ENCODE measurements at regions not wholly inside any gene's neighbourhood (a gene's known extent, or its start where the extent isn't known, plus 50 kb on each side); places are given as distances from the start of the nearest gene placed in this dataset.

DNA sequence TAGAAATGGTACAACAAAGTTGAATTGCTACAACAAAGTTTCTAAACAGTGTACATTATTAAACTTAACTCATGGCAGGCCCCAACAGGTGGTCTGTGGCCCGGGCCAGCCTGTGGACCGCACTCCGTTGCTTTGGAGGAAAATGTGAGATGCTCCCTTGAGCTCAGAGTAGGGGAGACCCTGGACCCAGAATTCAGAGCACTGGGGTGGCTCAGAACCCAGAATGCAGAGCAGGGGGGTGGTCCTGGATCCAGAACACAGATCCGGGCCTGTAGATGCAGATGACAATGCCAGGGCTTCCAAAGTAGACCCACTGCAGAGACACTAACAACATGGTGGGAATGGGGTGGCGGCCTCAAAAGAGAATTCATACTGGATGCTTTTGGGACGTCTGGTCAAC, 311.0 kb downstream of the NDUFA10 start:
- DNase-seq (ENCODE audit: low read depth), result no peak

DNA sequence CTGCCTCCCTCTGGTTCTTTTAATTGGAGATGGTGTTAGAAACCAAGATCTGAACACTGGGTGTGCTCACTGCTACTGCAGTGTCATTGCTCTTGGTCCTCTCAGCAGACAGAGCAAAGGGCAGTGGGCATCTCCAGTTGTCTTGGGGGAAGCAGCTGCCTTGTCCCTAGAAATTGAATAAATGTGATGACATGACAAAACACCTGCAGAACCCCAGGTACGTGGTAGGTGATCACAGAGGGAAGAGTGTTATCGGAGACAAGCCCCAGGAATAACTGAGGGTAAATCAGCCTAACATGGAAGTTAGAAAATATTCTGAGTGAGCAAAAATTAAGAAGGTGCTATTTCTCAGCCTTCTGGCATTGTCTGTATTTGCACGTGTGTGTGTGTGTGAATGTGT, 311.9 kb upstream of the HDAC4 start:
- DNase-seq (ENCODE audit: low read depth), result no peak

DNA sequence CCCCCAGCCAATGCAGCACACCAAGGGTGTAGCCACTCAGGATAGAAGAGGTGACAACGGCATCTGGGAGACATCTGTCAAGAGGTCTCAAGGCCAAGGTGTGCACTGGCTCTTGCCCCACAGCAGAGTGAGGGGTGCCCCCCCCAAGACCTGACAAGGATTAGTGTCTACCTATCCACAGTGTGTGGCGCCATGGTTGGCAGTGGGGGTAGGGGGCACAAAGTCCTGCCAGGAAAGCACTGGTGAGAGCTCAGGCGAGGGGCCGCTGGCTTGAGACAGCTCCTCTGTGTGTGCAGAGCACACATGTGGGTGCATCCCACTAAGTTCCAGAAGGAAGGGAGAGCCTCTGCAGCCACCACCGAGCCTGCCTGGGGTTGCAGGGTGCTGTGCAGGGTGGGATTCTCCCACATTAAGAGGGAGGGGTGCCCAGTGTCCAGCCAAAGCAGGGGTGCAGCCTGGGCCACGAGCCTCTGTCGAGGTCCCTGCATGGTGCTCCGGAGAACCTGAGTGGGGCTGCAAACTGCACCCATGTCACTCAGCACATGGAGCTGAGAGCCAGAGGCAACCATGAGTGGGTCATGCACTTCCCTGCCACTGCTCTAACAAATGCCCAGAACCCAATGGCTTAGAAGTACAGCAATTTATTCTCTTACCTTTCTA, 311.2 kb upstream of the HDAC4 start:
- no peak for DNase-seq (ENCODE audit: low read depth)

DNA sequence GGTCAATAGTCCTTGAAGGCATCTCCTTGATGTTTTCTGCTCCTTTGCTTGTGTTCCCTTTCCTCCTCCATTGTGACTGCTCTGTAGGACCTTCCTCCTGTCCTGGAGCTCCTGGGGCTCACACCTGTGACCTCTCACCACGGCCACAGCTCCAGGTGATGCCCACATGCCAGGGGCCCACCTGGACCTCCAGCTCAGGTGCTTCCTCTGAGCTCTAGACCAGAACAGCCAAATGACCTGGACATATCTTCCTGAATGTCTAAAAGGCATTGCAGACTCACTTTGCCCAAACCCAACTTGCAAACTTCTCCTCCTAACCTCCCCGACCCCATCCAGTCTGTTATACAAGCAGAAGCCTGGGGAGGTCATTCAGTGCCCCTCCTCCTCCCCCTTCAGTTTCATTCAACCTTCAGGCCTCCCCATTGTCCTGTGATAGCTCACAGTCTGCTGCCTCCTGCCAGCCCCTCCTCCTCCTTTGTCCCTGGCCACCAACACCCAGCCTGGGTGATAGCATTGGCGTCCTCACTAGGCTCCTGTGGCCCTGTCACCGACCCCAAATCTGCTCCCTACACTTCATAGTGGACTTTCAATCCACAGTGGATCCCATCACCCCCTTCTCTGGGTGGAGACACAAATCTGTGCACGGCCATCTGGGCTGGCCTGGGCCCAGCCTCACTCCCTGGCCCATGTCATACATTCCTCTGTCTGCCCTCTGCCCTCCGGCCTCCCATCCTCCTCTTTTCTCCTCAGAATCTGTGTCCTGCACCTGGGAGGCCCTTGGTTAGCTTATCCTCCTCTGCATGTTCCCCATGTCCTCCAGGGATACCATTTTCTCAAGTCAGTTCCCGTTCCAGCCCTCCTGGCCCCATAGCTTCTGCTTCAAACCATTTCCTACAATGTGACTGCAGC, 310.4 kb upstream of the HDAC4 start:
- DNase-seq (ENCODE audit: low read depth), result no peak

DNA sequence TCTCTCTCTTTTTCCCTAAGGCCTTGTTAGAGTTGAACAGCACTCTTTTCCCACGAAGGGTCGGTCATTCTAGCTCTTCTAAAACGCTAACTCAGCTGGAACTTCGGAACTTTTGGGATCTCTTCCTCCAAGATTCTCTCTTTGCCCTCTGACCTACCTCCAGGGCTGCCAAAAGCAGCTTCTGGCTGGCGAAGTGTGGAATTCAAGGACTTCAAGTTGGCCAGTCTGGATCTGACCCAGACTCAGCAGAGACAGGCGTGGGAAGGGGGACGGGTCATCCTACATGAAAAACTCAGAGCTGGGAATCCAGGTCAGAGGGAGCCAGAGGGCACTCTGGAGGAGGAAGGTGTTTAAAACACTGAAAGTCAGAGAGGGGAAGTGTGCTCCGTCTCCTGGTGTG, 305.5 kb upstream of the HDAC4 start:
- no peak for DNase-seq (ENCODE audit: low read depth)

DNA sequence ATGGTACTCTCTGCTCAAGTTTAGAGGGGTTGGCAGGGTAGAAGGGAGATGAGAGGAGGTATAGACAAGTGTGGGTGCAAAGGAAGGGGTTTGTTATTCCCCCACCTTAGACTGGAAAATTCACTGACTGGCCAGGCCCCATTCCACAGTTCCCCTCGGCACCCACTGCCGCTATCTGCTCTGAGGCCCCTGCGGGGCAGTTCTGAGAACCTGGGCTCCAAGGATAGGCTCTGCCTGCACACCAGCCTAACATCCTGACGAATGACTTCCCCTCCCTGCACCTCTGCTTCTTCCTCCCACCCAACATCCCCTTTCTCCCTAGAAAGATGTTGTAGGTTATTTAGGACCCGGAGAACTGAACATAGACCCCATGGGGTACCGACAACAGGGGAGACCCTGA, 303.9 kb upstream of the HDAC4 start:
- DNase-seq (ENCODE audit: low read depth), result no peak

DNA sequence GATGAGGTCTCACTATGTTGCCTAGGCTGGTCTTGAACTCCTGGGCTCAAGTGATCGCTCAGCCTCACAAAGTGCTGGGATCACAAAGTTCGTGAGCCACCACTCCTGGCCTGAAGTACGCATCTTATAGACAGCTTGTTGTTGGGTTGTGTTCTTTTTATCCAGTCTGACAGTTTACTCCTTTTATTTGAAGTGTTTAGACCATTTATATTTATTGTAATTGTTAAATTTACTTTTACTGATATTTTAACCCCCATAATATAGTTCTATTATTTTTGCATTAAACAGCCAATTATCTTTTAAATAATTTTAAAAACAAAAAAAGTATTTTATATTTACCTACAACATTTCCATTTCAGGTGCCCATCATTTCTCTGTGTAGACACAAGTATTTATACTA, 303.0 kb upstream of the HDAC4 start:
- no peak for DNase-seq (ENCODE audit: low read depth)

DNA sequence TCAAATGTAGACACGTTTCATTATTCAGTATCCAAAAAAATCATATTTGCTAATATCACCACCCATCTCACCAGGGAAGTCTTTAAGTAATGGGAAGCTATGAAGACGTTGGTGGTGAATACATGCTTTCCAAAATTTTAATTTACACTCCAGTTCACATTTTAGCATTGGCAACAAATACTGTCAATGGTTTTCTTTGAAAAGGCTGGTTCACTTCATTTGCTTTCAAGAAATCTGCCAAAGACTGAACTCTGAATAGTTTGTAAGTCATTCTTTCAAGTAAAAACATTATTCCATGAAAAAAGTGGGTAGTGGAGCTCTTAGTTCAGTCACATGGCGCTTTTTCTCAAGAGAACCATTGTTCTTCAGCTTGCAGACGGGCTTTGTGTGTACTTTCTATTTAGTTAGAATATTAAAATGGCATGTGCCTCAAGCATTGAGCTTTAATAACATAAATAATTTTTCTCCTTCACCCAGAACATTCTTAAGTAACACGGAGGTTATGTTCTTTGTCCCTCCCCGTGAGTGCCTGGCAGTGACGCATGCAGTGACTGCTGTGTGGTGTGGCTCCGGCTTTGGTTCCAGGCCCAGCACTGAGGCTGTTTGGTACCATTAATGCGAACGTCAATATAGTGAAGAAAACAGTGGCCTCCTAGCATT, 300.0 kb upstream of the HDAC4 start:
- no peak for DNase-seq (ENCODE audit: low read depth)

DNA sequence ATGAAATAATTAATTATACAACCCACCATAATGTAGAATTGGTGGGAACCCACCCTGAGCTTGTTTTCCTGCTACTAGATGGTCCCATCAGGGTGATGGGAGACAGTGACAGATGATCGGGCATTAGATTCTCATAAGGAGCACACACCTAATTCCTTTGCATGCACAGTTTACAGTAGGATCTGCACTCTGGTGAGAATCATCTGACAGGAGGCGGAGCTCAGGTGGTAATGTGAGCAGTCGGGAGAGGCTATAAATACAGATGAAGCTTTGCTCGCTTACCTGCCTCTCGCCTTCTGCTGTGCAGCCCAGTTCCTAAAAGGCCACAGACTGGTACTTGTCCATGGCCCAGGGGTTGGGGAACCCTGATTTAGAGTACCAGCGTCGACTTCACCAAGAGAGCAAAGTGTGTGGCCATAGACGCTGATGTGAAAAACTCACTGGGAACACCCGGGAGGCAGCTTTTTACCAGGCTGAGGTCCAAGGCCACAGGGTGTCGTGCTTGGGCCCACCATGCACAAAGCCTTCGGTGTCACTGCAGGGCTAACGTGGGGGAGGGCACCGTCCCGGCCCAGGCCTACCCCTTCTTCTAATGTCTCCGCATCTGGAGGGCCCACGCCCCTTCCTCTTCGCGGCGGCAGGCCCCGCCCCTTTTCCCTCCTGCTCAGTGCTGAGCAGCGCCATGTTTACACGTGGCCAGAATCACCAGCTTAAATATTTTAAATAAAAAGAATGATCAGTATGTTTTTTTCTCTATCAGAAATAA, 296.8 kb upstream of the HDAC4 start:
- DNase-seq (ENCODE audit: low read depth), result no peak

DNA sequence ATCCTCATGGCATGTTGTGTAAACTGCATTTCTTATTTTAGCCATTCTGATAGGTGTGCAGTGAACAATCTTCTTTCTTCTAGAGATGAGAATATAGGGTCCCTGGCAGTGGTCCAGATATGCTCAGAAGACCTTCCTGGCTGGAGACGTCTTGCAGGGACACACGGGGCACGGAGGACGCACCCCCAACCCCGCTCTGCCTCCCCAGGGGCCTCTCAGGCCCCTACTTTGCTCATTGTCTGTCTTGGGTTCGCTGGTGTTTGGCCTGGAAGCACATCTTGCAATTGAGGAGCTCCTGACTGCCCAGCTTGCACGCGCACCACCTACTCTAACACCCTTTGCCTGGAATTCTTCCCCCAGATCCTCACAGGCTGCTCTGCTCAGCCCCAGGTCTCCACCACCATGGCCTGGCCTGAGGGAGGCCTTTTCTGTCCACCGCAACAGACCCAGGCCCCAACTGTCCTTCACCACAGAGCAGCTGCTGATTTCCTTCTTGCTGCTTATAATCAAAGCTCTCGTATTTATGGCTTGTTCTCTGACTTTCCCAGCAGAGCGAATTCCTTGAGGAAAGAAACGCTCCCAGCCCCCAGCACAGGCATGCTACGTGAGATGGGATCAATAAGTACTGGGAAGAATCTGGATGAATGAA, 295.9 kb upstream of the HDAC4 start:
- no peak for DNase-seq (ENCODE audit: low read depth)

DNA sequence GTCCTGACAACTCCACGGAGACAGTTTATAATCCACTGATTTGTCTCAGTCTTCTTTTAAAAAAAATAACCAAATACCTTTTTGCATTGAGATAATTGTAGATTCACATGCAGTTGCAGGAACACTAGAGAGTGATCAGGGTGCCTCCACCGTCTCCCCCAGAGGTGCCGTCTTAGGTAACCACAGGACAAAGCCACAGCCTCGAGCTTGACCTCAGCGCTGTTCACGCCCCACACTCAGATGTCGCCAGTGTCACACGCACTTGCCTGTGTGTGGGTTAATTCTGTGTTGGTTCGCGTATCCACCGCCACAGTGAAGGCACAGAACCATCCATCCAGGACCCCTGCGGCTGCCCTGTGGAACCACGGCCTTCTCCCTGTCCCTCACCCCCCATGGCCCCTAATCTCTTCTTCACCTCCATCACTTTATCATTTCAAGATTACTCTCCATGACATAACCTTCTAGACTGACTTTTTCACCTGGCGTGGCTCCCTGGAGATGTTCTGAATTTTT, 295.0 kb upstream of the HDAC4 start:
- DNase-seq (ENCODE audit: low read depth), result no peak

DNA sequence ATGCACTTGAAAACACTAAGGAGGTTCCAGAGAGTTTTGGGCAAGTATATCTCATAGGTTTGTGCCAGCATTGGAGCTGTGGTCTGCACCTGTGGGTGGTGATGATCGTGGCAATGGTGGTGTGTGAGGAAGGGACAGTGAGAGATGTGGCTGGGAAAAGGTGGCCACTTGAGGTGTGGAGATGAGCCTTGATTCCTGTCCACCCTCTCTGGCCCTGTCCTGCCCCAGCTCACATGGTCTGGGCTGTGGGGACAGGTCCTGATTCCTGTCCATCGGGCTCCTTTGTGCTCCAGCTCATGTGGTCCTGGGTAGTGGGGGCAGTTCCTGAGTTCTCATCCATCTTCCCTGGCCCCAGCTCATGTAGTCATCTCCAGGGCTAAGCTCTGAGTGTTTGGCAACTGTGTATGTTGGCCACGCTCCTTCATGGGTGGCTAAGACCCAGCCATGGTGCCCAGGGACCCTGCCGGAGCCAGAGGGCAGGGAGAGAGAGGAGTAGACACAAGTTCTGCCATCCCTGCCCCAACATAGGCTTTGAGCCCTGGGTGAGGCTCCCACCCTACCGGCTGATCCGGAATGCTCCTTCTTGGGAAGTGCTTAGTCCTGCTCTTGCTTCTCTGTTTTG, 294.4 kb upstream of the HDAC4 start:
- no peak for DNase-seq (ENCODE audit: low read depth)

DNA sequence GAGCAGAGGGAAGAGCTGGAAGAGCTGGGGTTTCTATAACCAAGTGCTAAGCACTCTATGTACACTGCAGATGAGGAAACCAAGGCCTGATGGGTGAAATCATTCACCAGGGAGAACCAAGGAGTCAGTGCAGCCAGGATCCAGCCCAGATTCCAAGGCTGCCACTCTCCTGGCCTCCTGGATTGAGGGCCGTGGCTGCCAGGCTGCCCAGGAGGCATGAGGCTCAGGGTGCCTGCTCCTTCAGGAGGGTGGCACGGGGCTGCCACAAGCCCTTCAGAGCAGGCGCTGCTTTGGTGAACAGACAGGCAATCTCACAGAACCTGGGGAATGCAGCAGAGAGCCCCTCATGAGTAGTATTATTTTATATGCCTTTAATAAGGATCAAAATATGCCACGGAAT, 293.7 kb upstream of the HDAC4 start:
- DNase-seq (ENCODE audit: low read depth), result no peak

DNA sequence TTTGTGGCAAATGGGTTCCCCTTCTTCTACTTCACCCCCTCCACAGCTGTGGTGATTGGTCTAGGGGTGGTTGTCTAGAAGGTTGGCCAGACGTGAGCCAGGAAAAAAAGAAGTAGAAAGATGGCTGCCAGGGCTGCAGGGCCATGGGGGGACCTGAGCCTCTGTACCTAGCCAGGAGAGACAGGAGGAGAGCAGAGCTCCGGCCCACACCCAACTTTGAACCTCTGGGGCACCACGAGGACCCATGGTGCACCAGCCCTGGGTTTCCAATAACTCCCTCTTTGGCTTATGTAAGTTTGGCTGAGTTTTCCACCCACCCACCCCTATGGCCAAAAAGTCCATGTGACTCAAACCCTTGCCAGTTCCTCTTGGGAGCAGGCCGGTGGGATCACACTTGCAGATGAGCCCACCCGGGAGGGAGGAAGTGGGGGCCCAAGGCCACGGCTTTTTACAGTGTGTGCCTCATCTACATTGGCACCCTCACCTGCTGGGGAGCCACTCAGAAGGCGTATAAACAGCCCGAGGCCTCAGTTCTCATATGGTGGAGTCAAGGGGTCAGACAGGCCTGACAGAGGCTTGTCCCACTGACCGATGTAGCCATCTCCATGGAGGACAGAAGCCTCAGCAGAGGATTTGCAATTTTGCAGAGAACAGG, 293.1 kb upstream of the HDAC4 start:
- no peak for DNase-seq (ENCODE audit: low read depth)

DNA sequence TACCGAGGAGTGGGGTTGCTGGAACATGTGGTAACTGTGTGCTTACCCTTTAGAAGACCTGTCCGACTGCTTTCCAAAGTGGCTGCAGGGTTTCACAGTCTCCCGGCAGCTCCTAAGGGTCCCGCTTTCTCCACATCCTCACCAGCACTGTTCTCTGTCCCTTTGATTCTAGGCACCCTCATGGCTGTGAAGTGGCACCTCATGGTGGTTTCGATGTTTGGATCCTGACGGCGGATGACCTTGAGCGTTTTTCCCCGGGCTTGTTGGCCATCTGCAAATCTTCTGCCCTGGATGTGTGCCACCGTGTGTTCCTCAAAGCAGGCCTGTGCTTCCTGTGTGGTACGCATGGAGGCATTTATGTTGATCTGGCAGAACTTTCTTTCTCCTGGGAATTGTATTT, 292.5 kb upstream of the HDAC4 start:
- DNase-seq (ENCODE audit: low read depth), result no peak

DNA sequence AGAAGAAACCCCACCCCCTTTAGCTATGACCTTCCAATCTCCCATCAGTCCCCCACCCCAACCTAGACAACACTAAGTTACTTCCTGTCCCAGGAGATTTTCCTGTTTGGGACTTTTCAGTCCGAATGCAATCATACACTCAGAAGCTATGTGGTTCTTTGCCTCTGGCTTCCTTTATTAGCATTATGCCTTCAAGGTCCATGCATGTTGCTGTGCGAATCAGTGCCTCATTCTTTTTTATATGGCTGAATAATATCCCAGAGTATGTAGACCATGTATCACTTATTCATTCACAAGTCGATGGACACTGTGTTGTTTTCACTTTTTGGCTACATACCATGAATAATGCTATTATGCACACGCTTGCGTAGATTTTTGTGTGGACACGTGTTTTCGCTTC, 292.1 kb upstream of the HDAC4 start:
- no peak for DNase-seq (ENCODE audit: low read depth)

DNA sequence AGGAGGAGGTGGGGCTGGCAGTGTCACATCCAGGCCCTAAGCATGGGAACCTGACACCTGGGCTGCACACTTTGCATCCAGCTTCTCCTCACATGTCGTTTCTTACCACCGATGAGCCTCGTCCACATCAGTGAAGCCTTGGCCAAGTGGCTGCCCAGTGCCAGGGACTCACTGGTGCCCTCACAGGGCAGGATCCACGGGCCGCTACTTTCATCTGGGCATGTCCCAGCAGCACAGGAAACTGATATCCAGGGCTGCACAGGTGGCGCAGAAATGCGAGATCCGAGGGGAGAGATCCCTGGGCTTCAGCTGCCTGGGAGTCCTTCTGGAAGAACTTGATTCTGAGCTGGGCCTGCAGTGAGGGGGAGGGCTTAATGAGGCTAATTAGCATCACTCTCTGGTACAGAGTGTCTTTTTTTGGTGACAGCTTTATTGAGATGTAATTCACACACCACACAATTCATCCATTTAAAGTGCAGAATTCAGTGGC, 291.6 kb upstream of the HDAC4 start:
- DNase-seq (ENCODE audit: low read depth), result no peak

DNA sequence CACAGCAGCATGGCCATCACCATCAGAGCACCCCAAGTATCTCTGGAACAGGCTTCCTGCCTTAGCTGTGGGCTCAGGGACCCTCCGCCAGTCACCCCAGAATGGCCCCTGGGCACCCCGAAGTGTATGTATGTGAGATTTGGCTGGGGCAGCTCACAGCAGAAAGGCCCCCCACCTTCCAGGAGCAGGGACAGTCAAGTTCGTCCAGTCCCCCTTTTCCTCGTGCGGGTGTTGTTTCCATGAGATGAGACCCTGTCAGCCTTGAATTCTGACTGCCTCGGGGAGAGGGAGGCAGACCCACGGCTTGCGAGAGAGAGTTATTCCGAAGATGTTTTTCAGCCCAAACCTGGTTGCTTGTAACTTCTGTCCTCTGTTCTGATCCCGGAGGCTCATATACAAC, 290.9 kb upstream of the HDAC4 start:
- no peak for DNase-seq (ENCODE audit: low read depth)

DNA sequence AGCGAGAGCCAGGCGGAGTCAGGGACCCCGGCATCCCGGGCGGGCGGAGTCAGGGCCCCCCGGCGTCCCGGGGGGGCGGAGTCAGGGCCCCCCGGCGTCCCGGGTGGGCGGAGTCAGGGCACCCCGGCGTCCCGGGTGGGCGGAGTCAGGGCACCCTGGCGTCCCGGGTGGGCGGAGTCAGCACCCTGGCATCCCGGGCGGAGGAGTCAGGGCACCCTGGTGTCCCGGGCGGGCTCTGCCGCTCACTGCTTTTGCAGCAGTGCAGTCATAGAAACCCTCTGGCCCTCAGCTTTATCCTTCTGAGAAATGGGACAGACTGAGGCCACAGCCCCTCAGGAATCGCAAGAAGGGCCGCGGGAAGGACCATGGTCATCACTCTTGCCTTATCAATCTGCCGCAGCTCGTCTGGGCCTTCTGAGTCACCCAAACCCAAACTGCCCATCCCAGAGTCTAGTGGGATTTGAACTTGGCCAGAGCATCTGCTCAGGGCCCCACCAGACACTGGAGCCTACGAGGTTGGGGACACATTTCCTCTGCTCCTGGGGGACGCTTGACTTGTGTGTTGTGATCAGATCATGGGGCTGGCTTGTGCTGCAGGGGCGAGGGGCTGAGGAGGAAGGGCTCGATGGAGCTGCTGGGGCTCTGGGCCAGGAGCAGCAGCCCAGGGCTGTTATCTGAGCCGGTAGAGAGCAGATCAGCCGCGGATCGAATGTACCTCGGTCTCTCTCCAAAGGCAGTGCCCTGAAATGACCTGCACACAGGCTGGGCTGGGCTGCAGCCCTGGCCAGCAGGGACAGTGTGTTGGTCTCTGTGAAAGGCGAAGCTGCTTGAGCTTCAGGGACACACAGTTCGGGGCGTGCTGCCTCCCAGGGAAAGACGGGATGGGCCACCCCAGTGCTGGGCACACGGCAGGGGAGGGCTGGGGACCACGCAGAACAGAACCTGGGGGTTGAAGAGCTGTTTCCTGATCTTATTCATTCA, 290.1 kb upstream of the HDAC4 start:
- DNase-seq (ENCODE audit: low read depth), result no peak
